ENCODE measurements at regions not wholly inside any gene's neighbourhood (a gene's known extent, or its start where the extent isn't known, plus 50 kb on each side); places are given as distances from the start of the nearest gene placed in this dataset.
"Not testable (repeated sequence)": the region's sequence is repeated elsewhere in the genome, so short reads cannot be mapped to it uniquely, and the experiment has no call there.

- H3K9me3 ChIP-seq (ENCODE audit: control insufficient read depth, low read length) = no peaks in the 10 kb centered on the region
- H3K36me3 ChIP-seq (ENCODE audit: control insufficient read depth, insufficient read depth, low read length) = no peaks in the 10 kb centered on the region
- no peak overlapping the region for H3K27ac ChIP-seq (ENCODE audit: low read depth, low read length, severe bottlenecking)
- 94 to 100% methylated on average over 2 to 4 of the region's 4 CpGs for WGBS, 2 experiments (ENCODE audit: insufficient coverage in 2 of 2)
- H3K4me1 ChIP-seq (ENCODE audit: control insufficient read depth, insufficient read depth, low read length, poor library complexity, severe bottlenecking) = no peaks in the 10 kb centered on the region
- no peak overlapping the region for H3K4me3 ChIP-seq (ENCODE audit: extremely low read depth, insufficient read depth, low read length, poor library complexity, severe bottlenecking)
These were observed 54.2 kb upstream of the NFIA start for GRCh38 chr1:61028136-61028535.

GRCh38 chr1:61018068-61018467 lies 64.3 kb upstream of the NFIA start:
- H3K27ac ChIP-seq (ENCODE audit: low read depth, low read length, severe bottlenecking); H3K4me3 ChIP-seq (ENCODE audit: extremely low read depth, insufficient read depth, low read length, poor library complexity, severe bottlenecking); H3K36me3 ChIP-seq (ENCODE audit: control insufficient read depth, insufficient read depth, low read length); H3K4me1 ChIP-seq (ENCODE audit: control insufficient read depth, insufficient read depth, low read length, poor library complexity, severe bottlenecking); H3K9me3 ChIP-seq (ENCODE audit: control insufficient read depth, low read length): not testable (repeated sequence)
- 88 to 100% methylated on average over 1 to 5 of the region's 7 CpGs for WGBS, 2 experiments (ENCODE audit: insufficient coverage in 2 of 2)

GRCh38 chr1:61017651-61018050 lies 64.7 kb upstream of the NFIA start:
- Histone ChIP-seq H3K27ac (ENCODE audit: low read depth, low read length, severe bottlenecking) (no peak overlapping the region), H3K4me3 (ENCODE audit: extremely low read depth, insufficient read depth, low read length, poor library complexity, severe bottlenecking) (no peak overlapping the region), H3K4me1 (ENCODE audit: control insufficient read depth, insufficient read depth, low read length, poor library complexity, severe bottlenecking) (no peaks in the 10 kb centered on the region), H3K36me3 (ENCODE audit: control insufficient read depth, insufficient read depth, low read length) (no peaks in the 10 kb centered on the region), H3K9me3 (ENCODE audit: control insufficient read depth, low read length) (no peaks in the 10 kb centered on the region)
- WGBS, 2 experiments (ENCODE audit: insufficient coverage in 2 of 2) = 86% methylated on average over 1 of the region's 1 CpG; no CpG with 5 or more reads in 1 of the 2 experiments

- no peaks in the 10 kb centered on the region for H3K36me3 ChIP-seq (ENCODE audit: control insufficient read depth, insufficient read depth, low read length)
- peaks cover 3% of the 10 kb centered on the region for H3K4me1 ChIP-seq (ENCODE audit: control insufficient read depth, insufficient read depth, low read length, poor library complexity, severe bottlenecking)
- no peaks in the 10 kb centered on the region for H3K9me3 ChIP-seq (ENCODE audit: control insufficient read depth, low read length)
- 0 to 50% methylated on average over 1 to 2 of the region's 4 CpGs for WGBS, 2 experiments (ENCODE audit: insufficient coverage in 2 of 2)
- no peak overlapping the region for H3K4me3 ChIP-seq (ENCODE audit: extremely low read depth, insufficient read depth, low read length, poor library complexity, severe bottlenecking)
- H3K27ac ChIP-seq (ENCODE audit: low read depth, low read length, severe bottlenecking) = no peak overlapping the region
These were observed 68.3 kb upstream of the NFIA start for GRCh38 chr1:61013946-61014667.

- Histone ChIP-seq H3K4me3 (ENCODE audit: extremely low read depth, insufficient read depth, low read length, poor library complexity, severe bottlenecking) (no peak overlapping the region), H3K36me3 (ENCODE audit: control insufficient read depth, insufficient read depth, low read length) (no peaks in the 10 kb centered on the region), H3K9me3 (ENCODE audit: control insufficient read depth, low read length) (no peaks in the 10 kb centered on the region), H3K4me1 (ENCODE audit: control insufficient read depth, insufficient read depth, low read length, poor library complexity, severe bottlenecking) (peaks cover 3% of the 10 kb centered on the region), H3K27ac (ENCODE audit: low read depth, low read length, severe bottlenecking) (no peak overlapping the region)
- WGBS, 2 experiments (ENCODE audit: insufficient coverage in 2 of 2) = 69 to 80% methylated on average over 1 to 2 of the region's 4 CpGs
These were observed 69.0 kb upstream of the NFIA start for GRCh38 chr1:61013189-61013945.

GRCh38 chr1:61012341-61012761 lies 70.0 kb upstream of the NFIA start:
- Histone ChIP-seq H3K9me3 (ENCODE audit: control insufficient read depth, low read length) (no peaks in the 10 kb centered on the region), H3K36me3 (ENCODE audit: control insufficient read depth, insufficient read depth, low read length) (no peaks in the 10 kb centered on the region), H3K4me1 (ENCODE audit: control insufficient read depth, insufficient read depth, low read length, poor library complexity, severe bottlenecking) (peaks cover 3% of the 10 kb centered on the region), H3K4me3 (ENCODE audit: extremely low read depth, insufficient read depth, low read length, poor library complexity, severe bottlenecking) (no peak overlapping the region), H3K27ac (ENCODE audit: low read depth, low read length, severe bottlenecking) (no peak overlapping the region)
- 87% methylated on average over 2 of the region's 2 CpGs; no CpG with 5 or more reads in 1 of the 2 experiments for WGBS, 2 experiments (ENCODE audit: insufficient coverage in 2 of 2)

GRCh38 chr1:61011561-61012263 lies 70.6 kb upstream of the NFIA start:
- H3K9me3 ChIP-seq (ENCODE audit: control insufficient read depth, low read length) = no peaks in the 10 kb centered on the region
- WGBS, 2 experiments (ENCODE audit: insufficient coverage in 2 of 2) = 83 to 87% methylated on average over 9 to 11 of the region's 11 CpGs
- peaks cover 3% of the 10 kb centered on the region for H3K4me1 ChIP-seq (ENCODE audit: control insufficient read depth, insufficient read depth, low read length, poor library complexity, severe bottlenecking)
- H3K4me3 ChIP-seq (ENCODE audit: extremely low read depth, insufficient read depth, low read length, poor library complexity, severe bottlenecking) = no peak overlapping the region
- H3K36me3 ChIP-seq (ENCODE audit: control insufficient read depth, insufficient read depth, low read length) = no peaks in the 10 kb centered on the region
- no peak overlapping the region for H3K27ac ChIP-seq (ENCODE audit: low read depth, low read length, severe bottlenecking)

GRCh38 chr1:61007534-61008364 lies 74.6 kb upstream of the NFIA start:
- no peaks in the 10 kb centered on the region for H3K9me3 ChIP-seq (ENCODE audit: control insufficient read depth, low read length)
- H3K4me1 ChIP-seq (ENCODE audit: control insufficient read depth, insufficient read depth, low read length, poor library complexity, severe bottlenecking) = peaks cover 6% of the 10 kb centered on the region
- no peak overlapping the region for H3K27ac ChIP-seq (ENCODE audit: low read depth, low read length, severe bottlenecking)
- no peaks in the 10 kb centered on the region for H3K36me3 ChIP-seq (ENCODE audit: control insufficient read depth, insufficient read depth, low read length)
- 93 to 100% methylated on average over 2 of the region's 5 CpGs for WGBS, 2 experiments (ENCODE audit: insufficient coverage in 2 of 2)
- H3K4me3 ChIP-seq (ENCODE audit: extremely low read depth, insufficient read depth, low read length, poor library complexity, severe bottlenecking) = no peak overlapping the region

GRCh38 chr1:61005614-61006580 lies 76.5 kb upstream of the NFIA start:
- WGBS, 2 experiments (ENCODE audit: insufficient coverage in 2 of 2) = 14 to 24% methylated on average over 8 to 9 of the region's 9 CpGs
- Histone ChIP-seq H3K9me3 (ENCODE audit: control insufficient read depth, low read length) (no peaks in the 10 kb centered on the region), H3K4me1 (ENCODE audit: control insufficient read depth, insufficient read depth, low read length, poor library complexity, severe bottlenecking) (peaks cover 4% of the 10 kb centered on the region), H3K4me3 (ENCODE audit: extremely low read depth, insufficient read depth, low read length, poor library complexity, severe bottlenecking) (no peak overlapping the region), H3K27ac (ENCODE audit: low read depth, low read length, severe bottlenecking) (no peak overlapping the region), H3K36me3 (ENCODE audit: control insufficient read depth, insufficient read depth, low read length) (no peaks in the 10 kb centered on the region)

Measured in mesodermal cell (in vitro differentiated cells).